A673 (cell line): ENCODE measurements at regions not wholly inside any gene's neighbourhood (a gene's known extent, or its start where the extent isn't known, plus 50 kb on each side); places are given as distances from the start of the nearest gene placed in this dataset.

ENCODE experiments used
- BruUV-seq: library from RNA; stranded (reverse); fragments of 400-500 nt; replicated peaks from 2 replicates; lab custom pipeline; 2021; lab: Mats Ljungman, UMichigan
- CTCF ChIA-PET: fragments of 300-600 bp; sonication (Branson Sonifier 250); formaldehyde crosslinking; loops from one replicate; lab custom pipeline; 2022; ENCODE audit warnings: antibody characterized with exemption; lab: Charles Lee
- POLR2A ChIA-PET: fragments of 300-600 bp; sonication (Branson Sonifier 250); formaldehyde crosslinking; loops from one replicate; lab custom pipeline; 2022; ENCODE audit warnings: antibody characterized with exemption; ENCODE audit not compliant: low non-redundant PET; lab: Charles Lee
- DNase-seq: peaks from one replicate; pipeline ENCODE4 v3.0.0-alpha.2; 2015; ENCODE audit warnings: low spot score
- H3K27ac ChIP-seq: fragments of 200-600 bp; sonication (generic); 2 replicates; pipeline ENCODE4 v1.5.1; 2016; ENCODE audit warnings: mixed run types, low read depth, mild to moderate bottlenecking, mixed read lengths, antibody characterized with exemption, low read length; ENCODE audit not compliant: poor library complexity, severe bottlenecking
- H3K27me3 ChIP-seq: fragments of 200-600 bp; sonication (generic); replicated peaks from 2 replicates; pipeline ENCODE4 v1.6.1; 2017; ENCODE audit warnings: mixed run types, low read depth, mild to moderate bottlenecking, mixed read lengths, antibody characterized with exemption, low read length; ENCODE audit not compliant: insufficient read depth, poor library complexity
- H3K36me3 ChIP-seq: fragments of 200-600 bp; sonication (generic); 2 replicates; pipeline ENCODE4 v1.6.1; 2016; ENCODE audit warnings: mixed run types, mild to moderate bottlenecking, mixed read lengths, antibody characterized with exemption, low read length; ENCODE audit not compliant: insufficient read depth, poor library complexity, severe bottlenecking
- H3K4me1 ChIP-seq: fragments of 200-600 bp; sonication (generic); 2 replicates; pipeline ENCODE4 v1.6.1; 2017; ENCODE audit warnings: mixed run types, mild to moderate bottlenecking, mixed read lengths, antibody characterized with exemption, low read length; ENCODE audit not compliant: insufficient read depth, poor library complexity, severe bottlenecking
- H3K4me3 ChIP-seq: fragments of 200-600 bp; sonication (generic); 2 replicates; pipeline ENCODE4 v1.5.1; 2016; ENCODE audit warnings: low read depth, mixed run types, mild to moderate bottlenecking, mixed read lengths, low read length; ENCODE audit not compliant: poor library complexity, severe bottlenecking
- H3K9me3 ChIP-seq: fragments of 200-600 bp; sonication (generic); 2 replicates; pipeline ENCODE4 v1.6.1; 2016; ENCODE audit warnings: mixed run types, low read depth, mild to moderate bottlenecking, mixed read lengths, antibody characterized with exemption, low read length; ENCODE audit not compliant: poor library complexity, severe bottlenecking
- CTCF ChIP-seq: fragments of 300-800, 200-600 bp; sonication (generic); conservative IDR thresholded peaks from 2 replicates; pipeline ENCODE4 v1.5.1; 2017; ENCODE audit warnings: low read depth, mild to moderate bottlenecking, antibody characterized with exemption, low read length, moderate library complexity, mixed read lengths
- EZH2 ChIP-seq: fragments of 200-600 bp; sonication (generic); IDR thresholded peaks from 2 replicates; pipeline ENCODE4 v1.6.1; 2017; ENCODE audit warnings: borderline replicate concordance, low read depth, mild to moderate bottlenecking, mixed read lengths, antibody characterized with exemption, low read length; ENCODE audit not compliant: poor library complexity, severe bottlenecking
- intact Hi-C: fragments of 100-400 bp; cut with micrococcal nuclease; formaldehyde crosslinking; loops from one replicate; pipeline ENCODE4 v1.10.0; 2022; ENCODE audit not compliant: unreplicated experiment

- no peaks in the 10 kb centered on the region for H3K27me3 ChIP-seq
- CTCF ChIA-PET, result no interaction called here
- H3K4me3 ChIP-seq, result no peak overlapping the region
- POLR2A ChIA-PET, result no interaction called here
- no TSS peak for BruUV-seq
- H3K9me3 ChIP-seq, result peaks cover 9% of the 10 kb centered on the region
- TF ChIP-seq EZH2 (no peak), CTCF (no peak)
- intact Hi-C loops, result no loop called here
- H3K36me3 ChIP-seq, result no peaks in the 10 kb centered on the region
- H3K4me1 ChIP-seq, result no peaks in the 10 kb centered on the region
- no peak for DNase-seq
- H3K27ac ChIP-seq, result no peak overlapping the region
These were observed 236.0 kb upstream of the IRX3 start for GRCh38 chr16:54522584-54522983.

- intact Hi-C loops, result no loop called here
- TF ChIP-seq EZH2, result no peak
- TF ChIP-seq CTCF, result no peak
- CTCF ChIA-PET, result no interaction called here
- DNase-seq, result no peak
- H3K27me3 ChIP-seq, result no peaks in the 10 kb centered on the region
- no TSS peak for BruUV-seq
- H3K27ac ChIP-seq, result no peak overlapping the region
- peaks cover 5% of the 10 kb centered on the region for H3K9me3 ChIP-seq
- POLR2A ChIA-PET, result no interaction called here
- H3K4me3 ChIP-seq, result no peak overlapping the region
- H3K4me1 ChIP-seq, result no peaks in the 10 kb centered on the region
- H3K36me3 ChIP-seq, result no peaks in the 10 kb centered on the region
These were observed 234.7 kb upstream of the IRX3 start for GRCh38 chr16:54521327-54521726.

- H3K9me3 ChIP-seq, result no peaks in the 10 kb centered on the region
- BruUV-seq, result no TSS peak
- no peaks in the 10 kb centered on the region for H3K27me3 ChIP-seq
- intact Hi-C loops, result no loop called here
- H3K36me3 ChIP-seq, result no peaks in the 10 kb centered on the region
- H3K4me3 ChIP-seq, result no peak overlapping the region
- H3K4me1 ChIP-seq, result no peaks in the 10 kb centered on the region
- H3K27ac ChIP-seq, result no peak overlapping the region
- CTCF ChIA-PET, result no interaction called here
- no peak for DNase-seq
- POLR2A ChIA-PET, result no interaction called here
- TF ChIP-seq CTCF (no peak), EZH2 (no peak)
These were observed 232.6 kb upstream of the IRX3 start for GRCh38 chr16:54519161-54519695.
